GM19035 (cell line): ENCODE measurements at regions not wholly inside any gene's neighbourhood (a gene's known extent, or its start where the extent isn't known, plus 50 kb on each side); places are given as distances from the start of the nearest gene placed in this dataset.
A peak's percentile ranks its signal among the peaks of the same experiment; 100 is the strongest.
"Not testable (repeated sequence)": the region's sequence is repeated elsewhere in the genome, so short reads cannot be mapped to it uniquely, and the experiment has no call there.

Source experiments
- ATAC-seq: cut with Tn5 transposase; IDR thresholded peaks from one replicate; pipeline ENCODE4 v1.9.1; 2021; ENCODE audit not compliant: unreplicated experiment

DNA sequence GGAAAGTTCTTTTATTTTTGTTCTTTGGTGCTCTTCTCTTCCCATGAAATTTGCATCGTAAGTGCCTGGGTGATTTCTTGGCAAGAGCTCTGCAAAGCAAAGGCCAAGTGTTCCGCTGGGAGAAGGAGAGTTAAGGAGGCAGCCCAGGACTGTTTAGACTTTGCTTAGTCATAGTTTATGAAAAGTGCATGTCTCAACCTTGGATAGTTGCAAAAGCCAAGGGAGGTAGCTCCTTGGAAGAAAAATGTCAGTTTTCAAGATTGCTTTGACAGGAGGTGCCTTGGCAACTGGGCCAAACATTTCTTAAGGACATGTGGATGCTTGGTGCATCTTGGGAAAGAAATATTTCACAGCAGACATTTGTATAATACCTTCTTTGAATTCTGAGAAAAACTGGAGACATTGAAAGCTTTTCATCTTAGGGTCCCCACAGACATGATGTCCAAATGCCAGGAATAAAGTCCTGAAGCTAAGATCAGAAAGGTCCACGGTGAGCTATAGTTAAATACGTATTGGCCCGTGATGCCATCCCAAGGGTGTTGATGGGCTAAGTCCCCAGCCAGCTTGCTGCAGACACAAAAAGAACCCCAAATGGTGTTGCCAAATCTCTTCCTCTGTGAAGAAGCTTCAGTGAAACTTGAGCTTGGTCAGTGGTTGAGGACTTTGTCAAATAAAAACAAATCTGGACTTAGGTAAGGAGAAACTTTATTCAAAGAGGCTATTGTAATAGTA is 96.3 kb upstream of the THUMPD2 start:
- no peak for ATAC-seq

DNA sequence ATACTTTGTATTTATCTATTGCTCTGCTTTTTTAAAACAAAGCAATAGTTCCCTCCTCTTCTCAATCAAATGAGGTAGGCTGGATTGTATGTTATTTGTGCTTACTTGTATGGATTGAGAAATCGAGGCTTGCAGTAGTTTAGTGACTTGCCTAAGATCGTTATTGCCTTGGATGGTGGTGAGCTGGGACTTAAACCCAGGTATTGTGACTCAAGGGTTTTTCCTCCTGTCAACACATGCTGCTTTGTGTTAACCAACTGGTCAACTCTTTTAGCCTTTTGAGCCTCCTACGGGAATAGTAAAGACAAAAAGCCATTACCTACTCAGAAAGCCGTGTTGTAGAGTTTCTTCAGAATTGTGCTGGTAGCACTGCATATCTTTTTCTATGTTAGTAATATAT is 95.2 kb upstream of the THUMPD2 start:
- no peak for ATAC-seq

GRCh38 chr2:39873586-39873985 is 94.5 kb upstream of the THUMPD2 start:
- no peak for ATAC-seq

GRCh38 chr2:39872748-39873147 is 93.7 kb upstream of the THUMPD2 start:
- ATAC-seq = no peak

- no peak for ATAC-seq
Observed at GRCh38 chr2:39871291-39871761, 92.3 kb upstream of the THUMPD2 start.

- ATAC-seq = no peak
Observed at GRCh38 chr2:39870871-39871270, 91.8 kb upstream of the THUMPD2 start.

DNA sequence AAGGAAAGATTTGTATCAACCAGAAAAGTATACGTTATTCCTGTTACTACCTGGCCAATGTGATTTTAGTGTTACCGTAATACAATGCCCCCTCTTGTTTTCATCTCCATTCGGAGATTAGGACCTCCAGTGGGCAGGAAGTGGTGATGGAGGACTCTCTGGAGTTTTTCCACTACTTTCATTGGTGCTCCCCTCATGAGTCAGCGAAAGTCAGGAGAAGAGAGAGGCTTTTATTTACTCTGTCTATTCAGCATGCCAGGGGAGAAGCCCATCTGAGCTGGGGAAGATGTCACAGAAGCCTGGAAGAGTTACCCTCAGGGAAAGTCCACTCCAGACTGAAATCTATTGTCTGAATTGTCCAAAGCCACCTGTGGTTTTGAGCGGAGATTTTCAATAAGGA is 88.2 kb upstream of the THUMPD2 start:
- ATAC-seq = no peak

- no peak for ATAC-seq
Observed at GRCh38 chr2:39865751-39866150, 86.7 kb upstream of the THUMPD2 start.

DNA sequence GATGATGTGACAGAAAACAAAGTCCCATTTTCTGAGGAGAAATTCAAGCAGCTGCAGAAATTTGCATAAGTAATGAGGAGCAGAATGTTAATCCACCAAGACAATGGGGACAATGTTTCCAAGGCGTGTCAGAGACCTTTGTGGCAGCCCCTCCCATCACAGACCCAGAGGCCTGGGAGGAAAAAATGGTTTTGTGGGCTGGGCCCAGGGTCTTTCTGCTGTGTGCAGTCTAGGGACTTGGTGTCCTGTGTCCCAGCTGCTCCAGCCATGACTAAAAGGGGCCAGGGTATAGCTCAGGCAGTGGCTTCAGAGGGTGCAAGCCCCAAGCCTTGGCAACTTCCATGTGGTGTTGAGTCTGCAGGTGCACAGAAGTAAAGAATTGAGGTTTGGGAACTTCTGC is 84.6 kb upstream of the THUMPD2 start:
- ATAC-seq = not testable (repeated sequence)

- no peak for ATAC-seq
Observed at GRCh38 chr2:39860538-39860937, 81.5 kb upstream of the THUMPD2 start.

DNA sequence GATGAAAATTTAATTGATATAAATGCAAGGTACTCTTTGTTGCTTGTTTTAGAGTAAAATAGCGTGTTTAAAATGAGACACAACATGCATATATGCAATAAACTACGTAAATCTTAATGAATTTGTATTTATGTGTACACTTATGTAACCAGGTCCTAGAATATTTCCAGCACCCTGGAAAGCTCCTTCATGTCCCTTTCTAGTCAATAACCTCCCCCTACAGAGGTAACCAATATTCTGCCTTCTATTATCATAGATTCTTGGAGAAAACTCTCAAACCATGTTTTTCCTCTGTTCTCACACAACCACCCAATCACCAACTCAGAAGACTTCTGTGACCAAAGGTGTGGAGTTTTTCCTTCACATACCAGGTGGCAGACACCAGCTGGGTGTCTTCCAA is 79.6 kb upstream of the THUMPD2 start:
- no peak for ATAC-seq

GRCh38 chr2:39855856-39856255 is 76.8 kb upstream of the THUMPD2 start:
- ATAC-seq = no peak

DNA sequence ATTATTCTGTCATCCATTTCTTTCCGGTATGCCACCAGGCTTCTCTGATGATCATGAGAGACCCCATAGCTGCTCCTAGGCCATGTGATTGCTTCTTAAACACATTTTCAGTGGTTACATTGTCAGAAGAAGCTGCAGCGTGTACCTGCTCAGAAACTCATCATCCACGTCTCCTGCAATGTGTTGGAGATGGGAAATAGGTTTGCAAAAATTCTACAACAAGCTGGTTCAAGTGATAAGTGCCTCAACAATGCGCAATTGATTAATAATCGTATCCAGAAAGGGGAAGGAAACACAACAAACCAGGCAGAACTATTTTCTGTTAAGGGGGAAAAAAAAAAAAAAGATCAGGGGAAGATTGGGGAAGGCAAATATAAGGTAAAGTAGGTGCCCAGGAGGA is 75.7 kb upstream of the THUMPD2 start:
- no peak for ATAC-seq

DNA sequence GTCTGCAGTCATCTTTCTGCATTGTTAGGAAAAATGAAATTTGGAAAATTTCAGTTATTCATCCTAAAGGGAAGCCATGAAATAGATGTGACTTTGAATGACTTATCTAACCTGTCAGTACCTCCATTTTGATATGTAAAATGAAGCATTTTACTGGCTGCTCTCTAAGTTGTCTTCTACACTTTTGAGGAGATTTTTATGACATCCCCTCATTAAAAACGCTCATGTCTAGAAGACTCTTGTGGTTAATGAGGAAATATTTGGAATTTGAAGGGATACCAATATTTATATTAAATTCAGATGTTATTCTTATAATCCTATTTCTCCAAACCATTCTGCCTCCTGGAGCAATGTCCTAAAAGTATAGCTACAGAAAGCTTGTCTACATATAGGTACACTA is 73.8 kb upstream of the THUMPD2 start:
- ATAC-seq = no peak

DNA sequence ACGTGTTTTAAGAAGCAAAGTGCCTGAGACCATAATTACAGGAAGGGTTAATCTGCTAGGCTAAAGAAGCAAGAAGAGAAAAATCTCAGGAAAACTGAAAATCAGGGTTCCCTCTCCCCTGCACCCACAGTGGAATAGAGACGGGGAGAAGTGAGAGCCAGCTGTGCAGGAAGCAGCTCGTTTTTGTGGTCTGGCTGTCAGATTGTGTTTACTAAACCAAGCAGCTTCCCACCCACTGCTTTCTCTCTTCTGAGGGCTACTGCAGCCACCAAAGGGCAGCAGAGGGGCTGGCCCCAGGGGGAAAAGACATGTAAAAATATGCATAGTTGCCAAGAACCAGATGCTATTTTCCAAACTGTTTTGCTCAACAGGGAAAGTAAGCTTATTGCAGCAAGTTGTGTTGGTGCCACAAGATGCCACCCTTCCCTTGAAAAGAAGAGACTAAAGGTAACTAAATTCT is 72.6 kb upstream of the THUMPD2 start:
- peak; percentile 84 for ATAC-seq

DNA sequence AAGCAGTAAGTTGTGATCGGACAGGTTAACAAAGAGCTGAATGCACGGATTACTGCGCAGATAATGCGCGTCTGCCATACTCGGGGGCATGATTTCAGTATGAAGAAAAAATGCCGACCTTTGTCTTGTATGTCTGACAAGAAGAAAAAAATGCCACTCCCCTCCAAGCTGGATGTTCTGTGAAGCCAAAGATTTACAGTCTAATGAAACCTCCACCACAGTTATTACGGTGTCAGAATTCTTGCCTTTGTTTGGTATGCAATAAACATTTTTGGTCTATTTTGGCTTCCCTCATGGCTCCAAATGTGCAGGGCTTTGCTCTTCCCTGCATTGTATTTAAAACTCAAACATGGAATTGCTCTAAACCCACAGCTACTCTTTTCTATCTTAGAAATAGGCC is 72.2 kb upstream of the THUMPD2 start:
- ATAC-seq = no peak

GRCh38 chr2:39849982-39850526 is 71.0 kb upstream of the THUMPD2 start:
- no peak for ATAC-seq

GRCh38 chr2:39849064-39849463 is 70.0 kb upstream of the THUMPD2 start:
- ATAC-seq = no peak

DNA sequence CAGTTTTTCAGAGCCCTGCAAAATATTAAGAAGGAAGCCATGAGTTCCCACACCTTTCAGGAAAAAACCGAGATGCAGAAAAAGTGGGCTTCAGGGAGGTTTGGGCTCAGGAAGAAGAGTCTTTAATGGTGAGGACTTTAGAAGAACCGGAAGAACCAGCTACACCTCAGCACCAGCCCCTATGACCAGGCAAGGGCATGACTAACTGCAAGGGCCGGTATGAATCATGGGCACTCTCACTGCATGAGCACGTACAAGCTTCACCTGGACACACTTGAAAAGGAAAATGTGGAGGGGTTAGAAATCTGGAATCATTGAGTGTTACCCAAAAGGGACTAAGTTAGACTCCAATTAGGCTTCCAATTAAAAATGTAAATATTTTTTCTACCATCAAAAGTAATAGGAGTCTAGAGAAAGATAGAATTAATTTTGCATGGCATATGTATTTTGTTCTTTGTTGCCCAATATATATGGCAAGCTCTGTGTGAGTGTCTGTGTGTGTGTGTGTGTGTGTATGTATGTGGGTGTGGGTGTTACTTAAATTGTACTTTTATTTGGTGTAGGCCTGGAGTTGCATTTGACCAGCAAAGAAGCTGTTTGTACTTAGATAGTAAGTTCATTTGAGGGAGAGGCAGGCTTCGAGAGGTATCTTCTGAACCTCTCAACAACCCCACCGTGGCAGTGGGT is 66.5 kb upstream of the THUMPD2 start:
- ATAC-seq = no peak

DNA sequence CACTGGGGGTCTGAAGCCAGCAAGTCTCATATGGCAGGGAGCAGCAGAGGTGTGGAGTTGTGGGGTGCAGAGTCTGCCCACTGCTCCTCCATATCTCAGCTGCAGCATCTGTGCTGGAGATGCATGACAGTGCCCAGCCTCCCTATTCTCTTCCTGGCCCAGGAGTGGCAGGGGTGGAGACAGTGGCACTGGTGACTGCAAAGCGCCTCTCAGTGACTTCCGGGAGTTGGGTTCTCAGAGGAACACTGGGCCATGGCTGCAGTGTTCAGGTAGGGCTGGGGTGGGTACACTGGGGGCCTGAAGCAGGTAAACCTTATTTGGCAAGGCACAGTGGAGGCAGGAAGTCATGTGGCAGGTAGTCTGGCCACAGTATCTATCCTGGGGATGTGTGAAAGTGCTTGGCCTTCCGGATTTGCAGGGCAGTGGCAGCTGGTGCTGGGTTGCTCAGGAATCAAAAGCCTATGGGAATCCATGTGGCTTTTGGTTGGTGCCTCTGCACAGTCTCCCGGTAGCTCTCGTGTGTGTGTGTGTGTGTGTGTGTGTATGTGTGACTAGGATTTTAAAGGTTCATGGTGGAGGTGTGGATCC is 60.3 kb upstream of the THUMPD2 start:
- ATAC-seq = no peak

DNA sequence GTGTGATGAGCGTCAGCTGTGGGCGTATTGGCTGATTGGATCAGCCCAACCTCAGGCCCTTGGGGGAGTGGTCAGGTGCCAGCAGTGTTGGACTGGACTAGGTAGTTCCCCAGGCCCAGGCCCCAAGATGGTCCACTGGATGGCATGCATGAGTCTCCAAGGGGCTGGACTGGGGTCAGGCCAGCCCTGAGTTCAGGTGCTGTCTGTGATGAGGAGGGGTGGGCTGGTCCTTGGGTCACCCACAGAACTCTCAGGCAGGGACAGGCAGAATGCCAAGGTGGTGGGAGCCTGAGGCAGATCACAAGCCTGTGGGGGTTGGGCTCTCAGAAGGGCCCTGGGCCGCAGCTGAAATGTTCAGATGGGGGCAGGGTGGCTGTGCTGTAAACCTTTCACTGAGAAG is 59.5 kb upstream of the THUMPD2 start:
- ATAC-seq = no peak
